H1 (cell line): ENCODE measurements at regions not wholly inside any gene's neighbourhood (a gene's known extent, or its start where the extent isn't known, plus 50 kb on each side); places are given as distances from the start of the nearest gene placed in this dataset.

Experiments used
- CTCF ChIA-PET: fragments of 300-600 bp; sonication (Branson Sonifier 250); formaldehyde crosslinking; loops from one replicate; lab custom pipeline; 2021; ENCODE audit not compliant: partially characterized antibody; lab: Charles Lee
- POLR2A ChIA-PET: fragments of 300-600 bp; sonication (Branson Sonifier 250); formaldehyde crosslinking; loops from one replicate; lab custom pipeline; 2021; ENCODE audit warnings: inconsistent platforms; ENCODE audit not compliant: partially characterized antibody; lab: Charles Lee
- DNase-seq, 2 experiments: peaks; one replicate each; pipeline versions ENCODE4 v3.0.0 to v3.0.0-alpha.2; 2010 to 2022; ENCODE audit warnings: low spot score in 2 of 2, low read depth in 1 of 2, mixed read lengths in 1 of 2
- FAIRE-seq: peaks from 2 replicates; lab custom pipeline; 2011; peaks lifted over from hg19 to GRCh38; lab: Jason Lieb, UNC
- H2AFZ ChIP-seq: 2 replicates; pipeline ENCODE4 v1.8.1; 2012; ENCODE audit warnings: low read length, inconsistent platforms
- H2AK5ac ChIP-seq: 2 replicates; pipeline ENCODE4 v1.6.1; 2013; ENCODE audit warnings: low read depth, low read length
- H2BK120ac ChIP-seq: replicated peaks from 2 replicates; pipeline ENCODE3; 2013; ENCODE audit warnings: low read depth, low read length, inconsistent platforms
- H2BK12ac ChIP-seq: 2 replicates; pipeline ENCODE4 v1.6.1; 2013; ENCODE audit warnings: low read depth, low read length
- H2BK15ac ChIP-seq: 2 replicates; pipeline ENCODE4 v1.6.1; 2013; ENCODE audit warnings: low read length
- H2BK20ac ChIP-seq: 2 replicates; pipeline ENCODE4 v1.6.1; 2013; ENCODE audit warnings: low read length
- H2BK5ac ChIP-seq: 2 replicates; pipeline ENCODE4 v1.6.1; 2013; ENCODE audit warnings: low read depth, low read length
- H3K14ac ChIP-seq: 2 replicates; pipeline ENCODE4 v1.6.1; 2013; ENCODE audit warnings: inconsistent platforms; ENCODE audit not compliant: insufficient read length
- H3K18ac ChIP-seq: 2 replicates; pipeline ENCODE4 v1.6.1; 2013; ENCODE audit warnings: low read length; ENCODE audit errors: extremely low read depth
- H3K23ac ChIP-seq: 2 replicates; pipeline ENCODE4 v1.6.1; 2013; ENCODE audit warnings: inconsistent platforms; ENCODE audit not compliant: insufficient read length
- H3K23me2 ChIP-seq: 2 replicates; pipeline ENCODE4 v1.6.1; 2013; ENCODE audit warnings: low read depth, low read length
- H3K27ac ChIP-seq: 2 replicates; pipeline ENCODE4 v1.6.1; 2011; ENCODE audit warnings: low read depth, low read length, inconsistent platforms
- H3K27me3 ChIP-seq, 4 experiments: replicated peaks in 1 of 4; 1 replicate in 1 of 4; 2 replicates in 3 of 4; pipeline versions ENCODE4 v1.6.1 to v1.8.1; 2011 to 2013; ENCODE audit warnings: low read length in 3 of 4, mild to moderate bottlenecking in 3 of 4, inconsistent platforms in 2 of 4, mixed read lengths in 2 of 4, moderate library complexity in 1 of 4; ENCODE audit not compliant: control insufficient read depth in 3 of 4, insufficient read depth in 3 of 4; ENCODE audit errors: extremely low read depth in 1 of 4
- H3K36me3 ChIP-seq, 4 experiments: 2 replicates each; pipeline versions ENCODE4 v1.6.1 to v1.8.1; 2011 to 2013; ENCODE audit warnings: mild to moderate bottlenecking in 4 of 4, low read length in 3 of 4, moderate library complexity in 2 of 4, control low read depth in 1 of 4, inconsistent platforms in 1 of 4; ENCODE audit not compliant: insufficient read depth in 4 of 4, control insufficient read depth in 2 of 4
- H3K4ac ChIP-seq: replicated peaks from 2 replicates; pipeline ENCODE3; 2013; ENCODE audit warnings: low read length, low read depth, mixed read lengths, inconsistent platforms; ENCODE audit not compliant: insufficient read length
- H3K4me1 ChIP-seq, 4 experiments: replicated peaks in 1 of 4; 1 replicate in 1 of 4; 2 replicates in 3 of 4; pipeline versions ENCODE4 v1.6.1 to v1.8.1; 2011 to 2013; ENCODE audit warnings: low read length in 3 of 4, inconsistent platforms in 2 of 4, mixed read lengths in 1 of 4; ENCODE audit not compliant: insufficient read depth in 4 of 4, control insufficient read depth in 3 of 4
- H3K4me2 ChIP-seq, 2 experiments: 2 replicates each; pipeline versions ENCODE4 v1.6.1 to v1.8.1; 2011 to 2013; ENCODE audit warnings: low read depth in 2 of 2, low read length in 2 of 2, control low read depth in 1 of 2, inconsistent platforms in 1 of 2, mild to moderate bottlenecking in 1 of 2; ENCODE audit not compliant: insufficient read depth in 1 of 2
- H3K4me3 ChIP-seq, 4 experiments: fragments of 200-600, 300-600 bp in 1 of 4; sonication (generic), shearing (Covaris generic), sonication (Bioruptor Twin) in 1 of 4; 2 replicates each; pipeline versions ENCODE4 v1.5.1 to v1.8.1; 2011 to 2016; ENCODE audit warnings: low read length in 4 of 4, low read depth in 3 of 4, control low read depth in 2 of 4, inconsistent platforms in 2 of 4, mild to moderate bottlenecking in 2 of 4, mixed read lengths in 1 of 4, moderate library complexity in 1 of 4; ENCODE audit not compliant: insufficient read depth in 2 of 4; ENCODE audit errors: extremely low read depth in 1 of 4
- H3K56ac ChIP-seq: replicated peaks from 2 replicates; pipeline ENCODE3; 2013; ENCODE audit warnings: low read depth, mild to moderate bottlenecking, mixed read lengths, low read length, inconsistent platforms; ENCODE audit not compliant: insufficient read length
- H3K79me1 ChIP-seq: 2 replicates; pipeline ENCODE4 v1.6.1; 2013; ENCODE audit warnings: low read depth, low read length, control low read depth
- H3K79me2 ChIP-seq, 2 experiments: 2 replicates each; pipeline versions ENCODE4 v1.6.1 to v1.8.1; 2012 to 2013; ENCODE audit warnings: low read length in 2 of 2, mild to moderate bottlenecking in 2 of 2, inconsistent platforms in 1 of 2; ENCODE audit not compliant: insufficient read depth in 2 of 2, control insufficient read depth in 1 of 2
- H3K9ac ChIP-seq, 4 experiments: replicated peaks in 1 of 4; 1 replicate in 1 of 4; 2 replicates in 3 of 4; pipeline versions ENCODE4 v1.6.1 to v1.8.1; 2011 to 2013; ENCODE audit warnings: low read depth in 3 of 4, low read length in 3 of 4, control low read depth in 2 of 4, mild to moderate bottlenecking in 2 of 4, moderate library complexity in 2 of 4, inconsistent platforms in 1 of 4; ENCODE audit errors: extremely low read depth in 1 of 4
- H3K9me3 ChIP-seq, 2 experiments: 2 replicates each; pipeline versions ENCODE4 v1.6.1 to v1.8.1; 2012 to 2013; ENCODE audit warnings: mild to moderate bottlenecking in 2 of 2, moderate library complexity in 2 of 2, control low read depth in 1 of 2, inconsistent platforms in 1 of 2, low read depth in 1 of 2, low read length in 1 of 2, mixed read lengths in 1 of 2; ENCODE audit not compliant: insufficient read depth in 2 of 2
- H4K20me1 ChIP-seq, 2 experiments: replicated peaks in 1 of 2; 2 replicates each; pipeline versions ENCODE3 to v1.8.1; 2011 to 2013; ENCODE audit warnings: inconsistent platforms in 2 of 2, low read length in 2 of 2, mild to moderate bottlenecking in 1 of 2; ENCODE audit not compliant: insufficient read depth in 2 of 2, control insufficient read depth in 1 of 2
- H4K5ac ChIP-seq: 2 replicates; pipeline ENCODE4 v1.6.1; 2013; ENCODE audit warnings: low read length, low read depth, mixed read lengths, inconsistent platforms; ENCODE audit not compliant: insufficient read length
- H4K8ac ChIP-seq: 2 replicates; pipeline ENCODE4 v1.8.0; 2013; ENCODE audit warnings: mild to moderate bottlenecking, moderate library complexity, low read length, inconsistent platforms; ENCODE audit not compliant: insufficient read depth; ENCODE audit errors: extremely low read depth
- H4K91ac ChIP-seq: replicated peaks from 2 replicates; pipeline ENCODE3; 2013; ENCODE audit warnings: low read length, mixed read lengths, inconsistent platforms; ENCODE audit not compliant: insufficient read length
- ASH2L ChIP-seq: fragments of 200-600, 300-600 bp; sonication (generic); IDR thresholded peaks from one replicate; pipeline ENCODE4 v1.7.1; 2017; ENCODE audit warnings: low read length
- BACH1 ChIP-seq: IDR thresholded peaks from 2 replicates; pipeline ENCODE4 v1.6.1; 2012; ENCODE audit warnings: low read length, improper control_type of control experiment
- CBX8 ChIP-seq: fragments of 300-800, 300-1000 bp; sonication (generic); IDR thresholded peaks from 2 replicates; pipeline ENCODE4 v1.7.1; 2016; ENCODE audit warnings: low read depth, low read length, borderline replicate concordance
- EGR1 ChIP-seq: IDR thresholded peaks from 2 replicates; pipeline ENCODE4 v1.6.1; 2011; ENCODE audit warnings: low read depth, low read length, borderline replicate concordance
- KDM4A ChIP-seq: IDR thresholded peaks from one replicate; pipeline ENCODE4 v1.7.1; 2012; ENCODE audit warnings: low read depth, mild to moderate bottlenecking, moderate library complexity, low read length, inconsistent platforms; ENCODE audit not compliant: severe bottlenecking
- NANOG ChIP-seq: IDR thresholded peaks from 2 replicates; pipeline ENCODE4 v1.6.1; 2011; ENCODE audit warnings: low read length, low read depth, mild to moderate bottlenecking, inconsistent platforms; ENCODE audit not compliant: insufficient read depth, poor library complexity, severe bottlenecking
- NRF1 ChIP-seq: IDR thresholded peaks from 2 replicates; pipeline ENCODE4 v1.6.1; 2011; ENCODE audit warnings: mild to moderate bottlenecking, low read depth, low read length, improper control_type of control experiment
- PHF8 ChIP-seq: fragments of 200-600 bp; sonication (generic); conservative IDR thresholded peaks from 2 replicates; pipeline ENCODE4 v1.7.1; 2012; ENCODE audit warnings: low read depth, mild to moderate bottlenecking, inconsistent platforms, low read length, moderate library complexity
- POU5F1 ChIP-seq: IDR thresholded peaks from 2 replicates; pipeline ENCODE4 v1.6.1; 2011; ENCODE audit warnings: low read depth, mild to moderate bottlenecking, low read length, moderate library complexity
- RAD21 ChIP-seq, 2 experiments: IDR thresholded peaks in 1 of 2; conservative IDR thresholded peaks in 1 of 2; 2 replicates each; pipeline ENCODE4 v1.6.1; 2011; ENCODE audit warnings: low read depth in 2 of 2, low read length in 2 of 2, improper control_type of control experiment in 1 of 2, inconsistent platforms in 1 of 2, mild to moderate bottlenecking in 1 of 2, moderate library complexity in 1 of 2
- RNF2 ChIP-seq: fragments of 200-900, 300-1000 bp; sonication (generic); IDR thresholded peaks from 2 replicates; pipeline ENCODE4 v1.7.1; 2016; ENCODE audit warnings: borderline replicate concordance, low read depth, mild to moderate bottlenecking, antibody characterized with exemption, low read length; ENCODE audit not compliant: poor library complexity, severe bottlenecking; ENCODE audit errors: missing control alignments
- SIX5 ChIP-seq: IDR thresholded peaks from 2 replicates; pipeline ENCODE4 v1.6.1; 2011; ENCODE audit warnings: mild to moderate bottlenecking, low read depth, low read length
- TAF7 ChIP-seq: optimal IDR thresholded peaks from 2 replicates; pipeline ENCODE3; 2011; ENCODE audit warnings: low read depth, mild to moderate bottlenecking, inconsistent platforms, low read length, moderate library complexity, borderline replicate concordance
- TEAD4 ChIP-seq: IDR thresholded peaks from 2 replicates; pipeline ENCODE4 v1.6.1; 2012; ENCODE audit warnings: low read depth, low read length, inconsistent platforms, mixed read lengths
- WGBS, 2 experiments: shearing (Covaris generic) in 1 of 2; methylation state at CpG; one replicate each; pipeline versions ENCODE4 v1.1.6 to v1.1.7; 2013 to 2015; ENCODE audit warnings: low lambda C conversion rate in 2 of 2, mixed read lengths in 2 of 2, inconsistent platforms in 1 of 2, low coverage in 1 of 2, missing lambda C conversion rate in 1 of 2; ENCODE audit not compliant: insufficient replicate concordance in 2 of 2, insufficient coverage in 1 of 2, insufficient read length in 1 of 2; ENCODE audit errors: extremely low coverage in 1 of 2, missing lambda C conversion rate in 1 of 2; 5-methylcytosine and 5-hydroxymethylcytosine counted together

DNA sequence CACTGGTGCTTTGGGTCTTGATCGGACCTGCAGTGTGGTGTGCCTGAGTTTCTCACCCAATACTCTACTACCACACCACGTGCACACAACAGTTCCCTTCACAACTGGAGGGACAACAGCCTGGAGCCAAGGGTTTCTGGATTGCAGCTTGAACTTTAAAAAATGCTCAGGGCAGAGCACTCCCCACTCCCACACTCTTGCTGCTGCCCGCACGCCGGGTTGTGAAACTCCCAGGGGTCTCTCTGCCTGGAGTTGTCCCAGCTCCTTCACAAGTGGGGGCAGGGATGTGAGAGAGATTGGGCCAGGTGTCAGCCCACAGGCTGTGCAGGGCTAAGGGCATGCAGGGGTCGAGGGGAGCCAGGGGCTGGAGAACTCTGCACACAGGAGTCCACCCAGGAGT is 89.4 kb downstream of the GALR1 start:
- no peak overlapping the region for H2BK120ac ChIP-seq
- no peak overlapping the region for H2BK12ac ChIP-seq
- H3K36me3 ChIP-seq: no peaks in the 10 kb centered on the region
- H3K4me1 ChIP-seq: peaks cover 0 to 2% (median 0%) of the 10 kb centered on the region in 4 experiments; a peak in 3 of 7 replicates
- H3K18ac ChIP-seq: no peak overlapping the region; the same call in 1 of the 2 replicates
- H4K5ac ChIP-seq: no peak overlapping the region
- no peak overlapping the region for H3K4me3 ChIP-seq
- no peak overlapping the region for H2BK15ac ChIP-seq
- H4K91ac ChIP-seq: no peak overlapping the region
- no peak overlapping the region for H3K14ac ChIP-seq
- no peak overlapping the region for H2BK20ac ChIP-seq
- H3K23ac ChIP-seq: no peak overlapping the region
- H3K9ac ChIP-seq: no peak overlapping the region
- no peak overlapping the region for H2AFZ ChIP-seq
- 97% methylated on average over 3 of the region's 6 CpGs; no CpG with 5 or more reads in 1 of the 2 experiments for WGBS, 2 experiments
- H3K79me2 ChIP-seq: no peaks in the 10 kb centered on the region
- no peak overlapping the region for H3K27ac ChIP-seq
- no peak for DNase-seq
- no peaks in the 10 kb centered on the region for H4K20me1 ChIP-seq
- no peaks in the 10 kb centered on the region; a peak in 1 of 4 replicates for H3K9me3 ChIP-seq
- CTCF ChIA-PET: interaction anchor here (0.9 to 1.3 kb wide), 6 partner anchors 9 to 465 kb away, joined by 3 to 9 read pairs (median 4); no protein-coding TSS in a partner anchor
- H2BK5ac ChIP-seq: no peak overlapping the region
- H4K8ac ChIP-seq: no peak overlapping the region; the same call in 1 of the 2 replicates
- H2AK5ac ChIP-seq: no peak overlapping the region
- no peaks in the 10 kb centered on the region for H3K79me1 ChIP-seq
- H3K56ac ChIP-seq: no peak overlapping the region
- H3K27me3 ChIP-seq: no peaks in the 10 kb centered on the region
- no peak overlapping the region for H3K4me2 ChIP-seq
- no peaks in the 10 kb centered on the region for H3K23me2 ChIP-seq
- FAIRE-seq: no peak
- no peak overlapping the region for H3K4ac ChIP-seq
- POLR2A ChIA-PET: no interaction called here
- no peak for TF ChIP-seq TAF7
- TF ChIP-seq KDM4A: no peak
- no peak for TF ChIP-seq EGR1
- TF ChIP-seq NANOG: no peak
- TF ChIP-seq TEAD4: no peak
- no peak for TF ChIP-seq POU5F1
- TF ChIP-seq ASH2L: no peak
- no peak for TF ChIP-seq BACH1
- TF ChIP-seq NRF1: no peak
- TF ChIP-seq CBX8: no peak
- no peak for TF ChIP-seq SIX5
- TF ChIP-seq RNF2: no peak
- no peak for TF ChIP-seq RAD21 (IDR thresholded peaks at IDR 0.05 in 1 of 2, conservative IDR thresholded peaks at IDR 0.05 in 1 of 2; ENCODE audit: low read depth in 2 of 2, low read length in 2 of 2)
- TF ChIP-seq PHF8: no peak
